ENCODE measurements at regions not wholly inside any gene's neighbourhood (a gene's known extent, or its start where the extent isn't known, plus 50 kb on each side); places are given as distances from the start of the nearest gene placed in this dataset.

DNA sequence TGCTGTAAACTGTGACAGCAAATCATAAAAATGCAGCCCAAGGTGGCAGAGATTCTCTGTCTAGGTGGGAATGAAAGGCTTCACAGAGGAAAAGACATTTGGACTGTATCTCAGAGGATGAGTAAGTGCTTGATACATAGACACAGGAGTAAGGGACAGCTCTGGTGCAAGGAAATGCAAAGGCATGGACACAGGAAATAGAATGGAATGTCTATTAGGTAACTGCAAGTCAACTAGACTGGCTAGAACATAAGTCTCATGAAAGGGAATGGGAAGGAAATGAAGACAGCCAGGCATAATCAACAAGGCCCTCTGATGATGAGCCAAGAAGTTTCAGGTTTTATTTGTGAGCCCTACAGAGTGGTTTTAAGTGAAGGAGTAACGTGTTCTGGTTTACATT, 321.7 kb downstream of the SUCLA2 start:
- no peaks in the 10 kb centered on the region for H3K36me3 Mint-ChIP-seq (ENCODE audit: low read depth)
- CTCF ChIA-PET, result no interaction called here
- DNase-seq, result no peak
- H3K4me1 Mint-ChIP-seq (ENCODE audit: low read depth), result no peaks in the 10 kb centered on the region
- no peaks in the 10 kb centered on the region for H3K9me3 Mint-ChIP-seq
- no peak overlapping the region for H3K27ac Mint-ChIP-seq
- H3K4me3 Mint-ChIP-seq, result no peak overlapping the region
- no peaks in the 10 kb centered on the region for H3K27me3 Mint-ChIP-seq (ENCODE audit: low read depth)
- intact Hi-C loops (cut with micrococcal nuclease), result no loop called here

DNA sequence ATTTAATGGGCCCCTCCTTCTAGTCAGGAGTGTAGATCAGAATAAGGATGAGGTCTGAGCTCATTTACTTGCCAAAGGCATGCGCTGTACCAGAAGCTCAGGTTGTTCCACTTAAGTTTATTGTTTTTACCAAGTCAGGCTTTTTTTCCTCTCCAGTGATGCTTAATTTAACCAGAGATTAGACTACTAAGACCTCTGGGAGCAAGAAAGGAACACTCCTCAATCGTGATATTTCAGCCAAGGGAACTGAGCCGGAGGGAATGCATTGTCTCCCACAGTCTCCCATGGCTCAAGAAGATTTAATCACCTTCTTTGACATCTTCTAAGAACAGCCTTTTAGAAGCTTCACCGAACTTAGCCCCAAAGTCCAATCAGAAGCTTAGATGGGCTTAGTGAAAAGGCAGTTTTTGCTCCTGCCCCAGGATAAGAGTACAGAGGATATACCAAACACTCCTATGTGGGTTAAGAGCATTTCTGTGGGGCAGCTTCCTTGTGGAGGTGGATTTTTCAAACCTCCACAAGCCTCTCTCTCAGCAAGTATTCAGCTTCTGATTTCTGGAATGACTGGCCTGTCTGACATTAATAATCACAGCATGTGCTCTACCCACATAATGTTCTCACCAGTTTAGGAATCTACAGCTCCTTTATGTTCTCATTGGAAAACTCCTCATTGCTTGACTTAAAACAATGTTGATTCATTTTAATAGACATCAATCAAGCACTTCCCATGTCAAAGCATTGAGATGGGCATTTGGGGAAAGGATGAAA, 322.7 kb downstream of the SUCLA2 start:
- H3K36me3 Mint-ChIP-seq (ENCODE audit: low read depth), result no peaks in the 10 kb centered on the region
- peaks cover 2% of the 10 kb centered on the region for H3K27me3 Mint-ChIP-seq (ENCODE audit: low read depth)
- intact Hi-C loops (cut with micrococcal nuclease), result no loop called here
- no peak overlapping the region for H3K4me3 Mint-ChIP-seq
- H3K27ac Mint-ChIP-seq, result no peak overlapping the region
- no peak for DNase-seq
- H3K9me3 Mint-ChIP-seq, result no peaks in the 10 kb centered on the region
- CTCF ChIA-PET, result interaction anchor here (0.6 to 1.1 kb wide), 2 partner anchors 18 to 164 kb away, joined by 3 read pairs; no protein-coding TSS in a partner anchor
- H3K4me1 Mint-ChIP-seq (ENCODE audit: low read depth), result no peaks in the 10 kb centered on the region

DNA sequence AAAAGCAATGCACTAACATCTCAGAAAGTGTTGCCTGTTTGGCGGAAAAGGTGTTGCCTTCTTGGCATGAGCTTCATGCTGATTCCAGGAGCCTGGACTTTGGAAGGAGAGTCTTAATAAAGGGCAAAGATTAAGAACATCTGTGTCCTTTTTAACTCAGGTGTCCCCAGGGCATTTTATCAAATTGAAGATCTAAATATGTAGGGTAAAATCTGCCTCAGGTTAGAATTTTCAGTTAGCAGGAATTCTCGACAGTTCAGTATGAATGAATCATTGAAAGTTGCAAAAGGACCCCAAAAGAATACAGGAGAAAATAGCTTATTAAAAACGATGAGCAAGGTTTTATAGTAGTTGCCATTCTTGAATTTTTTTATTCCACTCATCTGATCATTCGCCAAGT, 325.2 kb downstream of the SUCLA2 start:
- Mint-ChIP-seq H3K27me3 (ENCODE audit: low read depth) (peaks cover 3% of the 10 kb centered on the region), H3K4me1 (ENCODE audit: low read depth) (no peaks in the 10 kb centered on the region), H3K9me3 (no peaks in the 10 kb centered on the region), H3K4me3 (no peak overlapping the region), H3K27ac (no peak overlapping the region), H3K36me3 (ENCODE audit: low read depth) (no peaks in the 10 kb centered on the region)
- no peak for DNase-seq
- CTCF ChIA-PET, result no interaction called here
- intact Hi-C loops (cut with micrococcal nuclease), result no loop called here

DNA sequence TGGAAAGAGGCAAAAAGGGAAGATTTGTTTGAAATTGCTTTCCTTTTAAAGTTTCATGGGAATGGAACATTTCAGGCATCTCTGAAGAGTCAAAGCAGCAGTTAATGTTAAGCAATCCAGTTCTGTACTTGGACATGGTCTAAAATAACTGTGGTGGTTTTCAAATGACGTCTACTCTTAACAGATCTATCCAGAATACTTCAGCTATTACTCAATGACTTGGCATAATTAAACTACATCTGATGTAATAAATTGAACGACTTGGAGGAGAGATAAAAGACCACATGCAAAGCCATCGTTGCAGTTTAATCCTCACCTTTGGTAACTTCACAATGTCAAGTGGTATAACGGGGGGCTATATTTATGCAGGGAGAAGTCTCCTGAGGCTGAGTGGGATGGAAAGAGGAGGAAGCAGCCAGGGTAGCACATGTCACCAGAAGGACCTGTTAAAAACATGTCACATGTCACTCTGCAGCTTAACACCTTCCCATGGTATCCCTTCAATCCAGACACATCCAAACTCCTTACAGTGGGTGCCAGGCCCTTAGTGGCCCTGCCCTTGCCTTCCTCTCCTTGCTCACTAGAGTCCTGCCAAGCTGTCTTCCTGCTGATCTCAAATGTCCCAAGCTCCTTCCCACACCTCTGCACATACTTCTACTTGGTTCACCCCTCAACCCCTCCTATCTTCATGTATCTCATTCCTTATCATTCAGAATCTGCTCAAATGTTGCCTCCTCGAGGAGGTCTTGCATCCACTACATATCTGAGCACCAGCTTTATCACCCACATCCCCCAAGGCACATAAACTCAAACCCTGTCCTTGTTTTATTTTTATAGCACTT, 327.8 kb downstream of the SUCLA2 start:
- peaks cover 3% of the 10 kb centered on the region for H3K27me3 Mint-ChIP-seq (ENCODE audit: low read depth)
- no peaks in the 10 kb centered on the region for H3K9me3 Mint-ChIP-seq
- CTCF ChIA-PET, result no interaction called here
- H3K27ac Mint-ChIP-seq, result no peak overlapping the region
- no peak overlapping the region for H3K4me3 Mint-ChIP-seq
- intact Hi-C loops (cut with micrococcal nuclease), result no loop called here
- DNase-seq, result no peak
- no peaks in the 10 kb centered on the region for H3K36me3 Mint-ChIP-seq (ENCODE audit: low read depth)
- H3K4me1 Mint-ChIP-seq (ENCODE audit: low read depth), result no peaks in the 10 kb centered on the region

DNA sequence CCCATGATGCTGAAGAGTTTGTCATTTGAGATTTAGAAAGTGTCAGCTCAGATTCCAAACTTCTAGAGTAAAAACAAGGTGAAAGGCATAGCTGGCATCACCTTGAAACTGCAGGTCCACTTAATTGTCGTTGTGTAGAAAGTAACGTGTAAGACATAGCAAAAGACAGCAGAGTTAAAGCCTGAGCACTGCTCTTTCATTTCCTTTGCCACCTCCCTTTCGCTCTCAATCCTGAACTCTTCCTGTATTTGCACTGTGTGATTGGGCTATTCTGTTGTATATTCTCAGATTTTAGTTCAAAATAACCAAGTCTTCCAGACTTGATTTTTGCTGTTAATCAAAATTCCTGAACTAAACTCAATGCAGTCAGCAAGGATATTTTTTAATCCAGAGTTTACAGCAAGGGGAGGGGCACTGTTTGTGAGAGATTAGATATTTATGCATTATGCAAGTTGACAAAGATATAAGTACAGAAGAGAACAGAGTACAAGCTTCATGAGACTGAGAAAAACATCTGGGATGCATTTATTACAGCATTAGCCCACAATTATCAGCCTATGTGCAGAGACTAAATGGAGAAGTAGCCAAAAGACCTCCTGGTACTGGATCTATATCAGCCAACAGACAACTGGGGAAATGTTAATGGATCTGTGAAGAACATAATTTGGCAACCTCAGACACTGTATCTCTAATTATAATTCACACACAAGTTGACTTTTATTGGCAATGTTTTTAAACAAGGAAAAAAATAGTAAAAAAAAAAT, 328.6 kb downstream of the SUCLA2 start:
- CTCF ChIA-PET, result no interaction called here
- H3K9me3 Mint-ChIP-seq, result no peaks in the 10 kb centered on the region
- H3K4me1 Mint-ChIP-seq (ENCODE audit: low read depth), result no peaks in the 10 kb centered on the region
- no peak overlapping the region for H3K27ac Mint-ChIP-seq
- DNase-seq, result no peak
- no peaks in the 10 kb centered on the region for H3K36me3 Mint-ChIP-seq (ENCODE audit: low read depth)
- peaks cover 3% of the 10 kb centered on the region for H3K27me3 Mint-ChIP-seq (ENCODE audit: low read depth)
- intact Hi-C loops (cut with micrococcal nuclease), result no loop called here
- H3K4me3 Mint-ChIP-seq, result no peak overlapping the region

DNA sequence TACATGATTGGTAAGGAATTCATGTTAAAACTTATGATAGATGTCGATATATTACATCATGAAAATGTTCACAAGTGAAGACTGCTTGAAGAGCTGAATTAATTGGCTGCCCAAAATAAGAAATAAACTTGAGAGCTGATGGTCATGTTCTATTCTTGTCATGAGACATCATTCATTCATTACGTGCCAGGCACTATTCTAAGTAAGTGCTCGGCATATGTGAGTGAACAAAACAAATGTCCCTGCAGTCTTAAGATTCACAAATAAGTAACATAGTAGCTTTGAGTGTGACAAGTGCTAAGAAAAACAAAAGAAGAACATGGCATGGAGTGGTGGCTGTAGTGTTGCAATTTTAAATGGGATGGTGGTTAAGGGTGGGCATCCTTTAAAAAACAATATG, 329.3 kb downstream of the SUCLA2 start:
- H3K9me3 Mint-ChIP-seq, result no peaks in the 10 kb centered on the region
- no peak for DNase-seq
- H3K36me3 Mint-ChIP-seq (ENCODE audit: low read depth), result no peaks in the 10 kb centered on the region
- intact Hi-C loops (cut with micrococcal nuclease), result no loop called here
- no peak overlapping the region for H3K27ac Mint-ChIP-seq
- no peaks in the 10 kb centered on the region for H3K4me1 Mint-ChIP-seq (ENCODE audit: low read depth)
- no peak overlapping the region for H3K4me3 Mint-ChIP-seq
- H3K27me3 Mint-ChIP-seq (ENCODE audit: low read depth), result peaks cover 3% of the 10 kb centered on the region
- CTCF ChIA-PET, result no interaction called here

DNA sequence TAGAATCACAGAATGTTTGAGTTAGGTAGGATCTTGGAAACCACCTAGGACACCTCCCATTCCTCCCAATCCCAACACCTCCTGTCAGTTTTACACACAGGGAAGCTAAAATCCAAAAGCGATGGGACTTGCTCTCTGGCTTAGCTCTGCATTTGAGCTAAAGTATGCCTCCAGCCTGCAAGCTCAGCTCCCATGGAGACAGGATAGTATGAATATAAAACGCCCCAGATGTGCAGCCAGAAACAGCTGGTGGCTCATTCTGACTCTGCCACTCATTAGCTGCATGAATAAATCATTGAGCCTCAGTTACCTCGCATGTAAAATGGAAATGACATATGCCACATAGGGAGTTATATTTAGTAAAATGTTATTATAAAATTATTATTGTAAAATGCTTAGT, 336.0 kb downstream of the SUCLA2 start:
- Mint-ChIP-seq H3K27me3 (ENCODE audit: low read depth) (no peaks in the 10 kb centered on the region), H3K36me3 (ENCODE audit: low read depth) (no peaks in the 10 kb centered on the region), H3K4me1 (ENCODE audit: low read depth) (no peaks in the 10 kb centered on the region), H3K4me3 (no peak overlapping the region), H3K27ac (no peak overlapping the region), H3K9me3 (no peaks in the 10 kb centered on the region)
- intact Hi-C loops (cut with micrococcal nuclease), result no loop called here
- CTCF ChIA-PET, result no interaction called here
- no peak for DNase-seq

DNA sequence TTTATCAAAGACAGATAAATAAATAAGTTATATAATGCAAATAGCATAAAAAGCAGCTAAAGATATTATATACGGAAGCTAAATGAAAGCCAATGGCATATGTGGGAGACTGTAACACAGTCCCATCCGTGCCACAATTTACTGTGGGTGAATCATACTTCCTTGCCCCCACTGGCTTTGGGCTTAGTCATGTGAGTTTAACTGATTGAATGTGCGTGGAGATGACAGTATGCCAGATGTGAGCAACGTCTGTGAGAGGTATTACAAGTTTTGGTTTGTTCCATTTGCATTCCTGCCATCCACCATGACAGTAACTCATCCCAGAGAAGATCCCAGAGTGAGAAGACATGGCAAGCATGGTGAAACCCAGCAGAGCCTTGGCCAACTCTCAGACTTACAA, 340.0 kb downstream of the SUCLA2 start:
- H3K27ac Mint-ChIP-seq, result no peak overlapping the region
- CTCF ChIA-PET, result no interaction called here
- DNase-seq, result no peak
- no peaks in the 10 kb centered on the region for H3K4me1 Mint-ChIP-seq (ENCODE audit: low read depth)
- H3K27me3 Mint-ChIP-seq (ENCODE audit: low read depth), result peaks cover 12% of the 10 kb centered on the region
- H3K4me3 Mint-ChIP-seq, result no peak overlapping the region
- intact Hi-C loops (cut with micrococcal nuclease), result no loop called here
- no peaks in the 10 kb centered on the region for H3K36me3 Mint-ChIP-seq (ENCODE audit: low read depth)
- no peaks in the 10 kb centered on the region for H3K9me3 Mint-ChIP-seq

DNA sequence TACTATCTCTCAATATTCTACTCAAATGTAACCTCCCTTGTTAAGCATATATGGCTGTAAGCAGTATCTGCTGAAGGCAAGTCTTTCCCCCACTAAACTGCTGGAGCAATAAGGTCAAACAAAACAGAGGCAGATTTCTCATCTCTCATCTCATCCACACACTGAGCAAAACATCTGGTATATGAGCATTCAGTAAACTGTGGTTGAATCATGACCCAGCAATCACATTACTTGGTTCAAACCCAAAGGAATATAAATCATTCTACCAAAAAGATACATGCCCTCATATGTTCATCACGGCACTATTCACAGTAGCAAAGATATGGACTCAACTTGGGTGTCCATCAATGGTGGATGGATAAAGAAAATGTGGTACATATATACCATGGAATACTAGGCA, 344.4 kb downstream of the SUCLA2 start:
- H3K27ac Mint-ChIP-seq, result no peak overlapping the region
- H3K36me3 Mint-ChIP-seq (ENCODE audit: low read depth), result no peaks in the 10 kb centered on the region
- no peaks in the 10 kb centered on the region for H3K9me3 Mint-ChIP-seq
- H3K4me1 Mint-ChIP-seq (ENCODE audit: low read depth), result no peaks in the 10 kb centered on the region
- CTCF ChIA-PET, result no interaction called here
- H3K4me3 Mint-ChIP-seq, result no peak overlapping the region
- no peak for DNase-seq
- H3K27me3 Mint-ChIP-seq (ENCODE audit: low read depth), result peaks cover 19% of the 10 kb centered on the region
- intact Hi-C loops (cut with micrococcal nuclease), result no loop called here

DNA sequence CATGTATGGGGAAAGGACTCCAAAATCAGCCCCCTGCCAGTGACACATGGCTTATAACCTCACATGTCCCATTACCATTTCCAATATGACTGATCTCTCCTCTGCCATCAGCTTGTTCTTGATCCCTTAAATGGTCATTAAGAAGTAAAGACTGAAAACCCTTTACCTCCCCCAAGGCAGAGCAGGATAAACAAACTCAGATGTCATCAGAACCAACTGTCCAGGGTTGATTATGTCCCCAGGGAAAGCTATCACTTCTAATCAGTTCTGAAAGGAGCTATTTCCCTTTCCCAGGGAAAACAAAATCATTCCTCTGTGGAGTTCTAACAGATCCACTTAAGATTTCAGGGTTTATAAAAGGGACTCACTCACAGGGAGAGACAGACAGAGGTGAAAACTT, 350.9 kb downstream of the SUCLA2 start:
- intact Hi-C loops (cut with micrococcal nuclease), result no loop called here
- H3K27ac Mint-ChIP-seq, result no peak overlapping the region
- DNase-seq, result no peak
- H3K36me3 Mint-ChIP-seq (ENCODE audit: low read depth), result no peaks in the 10 kb centered on the region
- no peaks in the 10 kb centered on the region for H3K9me3 Mint-ChIP-seq
- peaks cover 2% of the 10 kb centered on the region for H3K27me3 Mint-ChIP-seq (ENCODE audit: low read depth)
- no peak overlapping the region for H3K4me3 Mint-ChIP-seq
- H3K4me1 Mint-ChIP-seq (ENCODE audit: low read depth), result no peaks in the 10 kb centered on the region
- CTCF ChIA-PET, result no interaction called here

DNA sequence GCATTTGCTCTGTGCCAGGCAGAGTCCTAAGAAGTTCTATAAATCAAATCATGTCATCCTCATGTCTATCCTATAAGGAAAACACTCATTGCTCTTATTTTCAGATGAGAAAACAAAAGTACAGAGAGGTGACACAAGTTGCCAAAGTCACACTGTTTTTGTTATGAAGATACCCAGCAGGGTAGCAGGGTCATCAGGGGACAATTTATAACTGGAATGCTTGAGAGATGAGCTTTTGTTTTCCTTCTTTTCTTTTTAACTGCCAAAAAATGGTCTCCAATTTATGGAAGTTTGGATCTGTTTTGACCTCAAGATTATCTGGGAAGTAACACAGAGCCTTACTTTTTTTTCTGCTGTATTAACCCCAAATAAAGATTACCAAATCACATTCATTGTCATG, 354.1 kb downstream of the SUCLA2 start:
- no peaks in the 10 kb centered on the region for H3K36me3 Mint-ChIP-seq (ENCODE audit: low read depth)
- H3K4me3 Mint-ChIP-seq, result no peak overlapping the region
- H3K4me1 Mint-ChIP-seq (ENCODE audit: low read depth), result no peaks in the 10 kb centered on the region
- H3K9me3 Mint-ChIP-seq, result no peaks in the 10 kb centered on the region
- CTCF ChIA-PET, result interaction anchor here (0.6 kb wide), 1 partner anchor 143 kb away, joined by 3 read pairs; no protein-coding TSS in a partner anchor
- no peak overlapping the region for H3K27ac Mint-ChIP-seq
- intact Hi-C loops (cut with micrococcal nuclease), result no loop called here
- no peaks in the 10 kb centered on the region for H3K27me3 Mint-ChIP-seq (ENCODE audit: low read depth)
- DNase-seq, result no peak

DNA sequence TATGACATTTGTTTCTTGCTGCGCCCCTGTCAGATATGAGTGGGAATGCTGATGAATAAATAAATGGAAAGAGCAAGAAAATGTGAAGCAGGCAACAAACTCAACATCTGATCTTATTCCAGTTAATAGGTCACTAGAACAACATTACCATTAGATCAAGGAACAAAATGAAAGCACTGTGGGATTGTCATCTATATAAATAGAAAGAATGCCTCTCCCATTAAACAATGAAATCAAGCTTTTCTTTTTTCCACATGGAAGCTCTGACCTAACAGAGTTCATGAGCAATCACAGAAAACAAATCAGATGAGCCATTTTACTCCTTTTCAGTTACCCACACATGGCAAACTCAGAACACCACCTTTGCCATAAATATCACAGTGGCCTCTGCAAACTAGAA, 354.8 kb downstream of the SUCLA2 start:
- no peaks in the 10 kb centered on the region for H3K27me3 Mint-ChIP-seq (ENCODE audit: low read depth)
- no peaks in the 10 kb centered on the region for H3K36me3 Mint-ChIP-seq (ENCODE audit: low read depth)
- CTCF ChIA-PET, result interaction anchor here (0.6 kb wide), 1 partner anchor 142 kb away, joined by 3 read pairs; no protein-coding TSS in a partner anchor
- no peak overlapping the region for H3K27ac Mint-ChIP-seq
- intact Hi-C loops (cut with micrococcal nuclease), result no loop called here
- H3K4me3 Mint-ChIP-seq, result no peak overlapping the region
- H3K4me1 Mint-ChIP-seq (ENCODE audit: low read depth), result no peaks in the 10 kb centered on the region
- H3K9me3 Mint-ChIP-seq, result no peaks in the 10 kb centered on the region
- DNase-seq, result no peak
